Stimulated activated naive CD8-positive, alpha-beta T cell treated with anti-CD3 and anti-CD28 coated beads, Interleukin-15, Interleukin-2, amounts not matched to agents 100 ng/mL and 50 ng/mL, for 24 hours (primary cell): ENCODE measurements at regions not wholly inside any gene's neighbourhood (a gene's known extent, or its start where the extent isn't known, plus 50 kb on each side); places are given as distances from the start of the nearest gene placed in this dataset.

Experiments
- H3K27ac Mint-ChIP-seq: one replicate; pipeline ENCODE4 v1.8.0; 2021; ENCODE audit warnings: mild to moderate bottlenecking, mixed read lengths
- H3K27me3 Mint-ChIP-seq: one replicate; pipeline ENCODE4 v1.8.0; 2021; ENCODE audit warnings: mixed read lengths
- H3K36me3 Mint-ChIP-seq: one replicate; pipeline ENCODE4 v1.8.0; 2021; ENCODE audit warnings: low read depth, mixed read lengths
- H3K4me1 Mint-ChIP-seq: one replicate; pipeline ENCODE4 v1.8.0; 2021; ENCODE audit warnings: low read depth, mixed read lengths
- H3K4me3 Mint-ChIP-seq: one replicate; pipeline ENCODE4 v1.8.0; 2021; ENCODE audit warnings: mild to moderate bottlenecking, mixed read lengths
- H3K9me3 Mint-ChIP-seq: one replicate; pipeline ENCODE4 v1.8.0; 2021; ENCODE audit warnings: mixed read lengths

DNA sequence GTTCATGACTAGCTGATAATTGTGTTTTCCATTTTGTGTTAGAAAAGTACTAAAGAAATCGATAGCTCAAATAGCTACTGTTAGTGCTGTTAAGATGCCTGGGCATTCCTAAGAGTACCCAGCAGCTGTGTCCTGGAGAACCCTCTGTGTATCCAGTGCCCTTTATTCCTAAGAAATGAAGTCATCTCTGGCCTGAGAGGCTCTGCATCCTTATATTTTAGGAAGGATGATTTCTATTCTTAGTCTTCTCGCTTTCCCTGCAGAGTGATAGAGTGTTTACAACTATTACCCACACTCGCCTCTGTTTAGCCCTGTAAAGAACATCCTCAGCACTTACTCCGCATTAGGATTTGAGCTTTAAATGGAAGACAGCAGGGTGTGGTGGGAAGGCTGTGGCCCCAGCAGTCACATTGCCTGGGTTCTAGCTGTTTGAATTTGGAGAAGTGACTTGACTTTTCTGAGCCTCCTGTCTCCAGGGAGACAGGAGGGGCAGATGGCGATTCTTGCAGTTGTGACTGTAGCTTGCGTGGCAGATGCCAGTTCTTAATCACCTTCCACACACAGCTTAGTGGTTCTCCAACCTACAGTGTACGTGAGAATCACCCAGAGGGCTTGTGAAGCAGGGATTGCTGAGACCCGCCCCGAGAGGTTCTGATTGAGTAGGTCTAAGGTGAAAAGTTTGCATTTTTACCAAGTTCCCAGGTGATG is 177.2 kb upstream of the PITX1 start:
- H3K27me3 Mint-ChIP-seq: peaks cover 9% of the 10 kb centered on the region
- H3K9me3 Mint-ChIP-seq: no peaks in the 10 kb centered on the region
- no peak overlapping the region for H3K4me3 Mint-ChIP-seq
- no peaks in the 10 kb centered on the region for H3K36me3 Mint-ChIP-seq
- no peaks in the 10 kb centered on the region for H3K4me1 Mint-ChIP-seq
- no peak overlapping the region for H3K27ac Mint-ChIP-seq

DNA sequence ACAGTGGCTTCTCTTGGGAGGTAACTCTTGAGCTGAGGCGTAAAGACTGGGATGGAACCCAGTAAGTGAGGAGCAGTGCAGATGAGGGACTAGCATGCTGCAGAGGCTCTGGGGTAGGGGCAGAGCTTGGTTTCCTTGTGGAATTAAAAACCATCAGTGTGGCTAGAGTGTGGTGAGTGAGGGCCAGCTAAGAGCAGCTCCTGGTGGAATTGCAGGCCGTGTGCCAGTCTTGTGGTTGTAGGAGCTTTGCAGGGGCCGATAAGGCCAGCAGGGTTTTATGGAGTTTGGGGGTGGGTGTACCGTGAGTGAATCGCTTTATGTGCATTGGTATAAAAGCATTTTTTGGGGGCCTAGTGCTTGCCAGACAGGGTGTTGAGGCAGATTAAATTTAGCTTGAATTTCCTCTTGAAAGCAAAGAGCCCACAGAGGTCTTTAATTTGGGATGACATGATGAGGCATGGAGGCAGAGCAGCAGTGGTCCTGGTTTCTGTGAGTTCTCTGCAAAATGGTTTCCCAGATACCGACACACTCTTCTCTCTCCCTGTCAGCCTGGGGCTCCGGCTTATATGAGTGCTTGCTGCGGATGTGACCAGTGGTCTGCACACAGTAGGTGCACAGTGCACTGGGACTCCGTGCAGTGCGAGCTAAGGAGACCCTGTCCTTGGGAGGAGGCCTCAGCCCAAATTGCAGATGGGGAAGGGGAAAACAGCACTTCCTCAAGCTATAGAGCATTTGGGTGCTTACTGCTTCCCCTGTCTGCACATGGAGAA is 176.4 kb upstream of the PITX1 start:
- no peaks in the 10 kb centered on the region for H3K36me3 Mint-ChIP-seq
- no peak overlapping the region for H3K4me3 Mint-ChIP-seq
- H3K9me3 Mint-ChIP-seq: no peaks in the 10 kb centered on the region
- peaks cover 9% of the 10 kb centered on the region for H3K27me3 Mint-ChIP-seq
- no peaks in the 10 kb centered on the region for H3K4me1 Mint-ChIP-seq
- H3K27ac Mint-ChIP-seq: no peak overlapping the region

DNA sequence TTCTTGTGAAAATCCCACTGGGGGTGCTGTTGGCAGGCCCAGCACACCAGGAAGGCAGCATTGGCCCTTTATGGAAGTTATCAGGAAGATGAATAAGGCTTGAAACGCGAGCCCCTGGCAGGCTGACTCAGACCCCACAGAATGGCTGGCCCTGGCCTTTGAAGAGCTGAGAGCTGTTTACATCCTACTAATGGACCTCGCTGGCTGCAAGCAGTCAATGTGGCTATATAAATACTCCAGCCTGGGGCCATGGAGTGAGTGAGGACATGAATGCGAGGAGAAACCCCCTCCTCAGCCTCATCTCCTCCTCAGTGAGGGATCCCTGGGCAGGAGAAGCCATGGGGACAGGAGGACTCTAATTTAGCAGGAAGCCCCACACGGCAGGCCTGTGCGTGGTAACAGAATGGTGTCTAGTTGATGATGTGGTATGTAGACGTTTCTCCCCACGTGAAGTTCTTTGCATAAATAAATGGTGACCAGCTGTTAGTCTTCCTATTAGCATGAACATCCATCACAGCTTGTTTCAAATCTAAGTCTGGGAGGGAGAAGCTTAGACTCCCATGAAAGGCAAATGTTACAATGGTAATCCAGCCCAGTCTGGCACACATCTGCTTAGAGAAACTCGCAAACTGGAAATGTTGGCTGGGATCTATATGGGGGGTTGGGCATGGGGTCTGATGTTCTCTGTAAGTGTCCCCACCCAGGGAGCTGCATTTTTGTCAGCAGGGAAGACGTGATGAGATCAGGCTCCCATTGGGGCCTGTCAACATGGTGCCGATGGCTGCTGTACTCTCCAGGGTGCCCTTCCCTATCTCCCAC is 175.1 kb upstream of the PITX1 start:
- Mint-ChIP-seq H3K9me3 (peaks cover under 1% of the 10 kb centered on the region), H3K4me1 (no peaks in the 10 kb centered on the region), H3K27me3 (peaks cover 11% of the 10 kb centered on the region), H3K27ac (no peak overlapping the region), H3K4me3 (no peak overlapping the region), H3K36me3 (no peaks in the 10 kb centered on the region)

DNA sequence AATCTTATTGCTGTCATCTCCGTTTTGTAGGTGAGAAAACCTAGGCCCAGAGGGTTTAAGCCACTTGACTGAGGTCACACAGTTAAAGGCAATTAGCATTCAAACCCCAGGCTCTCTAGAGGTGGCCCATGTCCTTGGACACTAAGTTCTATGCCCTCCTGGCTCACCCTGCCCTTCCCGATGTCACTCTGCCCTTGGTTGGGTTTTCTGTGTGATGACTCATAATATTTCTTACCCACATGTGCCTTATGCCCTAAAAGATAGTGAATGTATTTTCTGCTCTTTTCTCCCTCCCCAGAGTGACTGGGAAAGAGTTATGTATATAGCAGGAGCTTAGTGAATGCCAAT is 174.5 kb upstream of the PITX1 start:
- no peak overlapping the region for H3K27ac Mint-ChIP-seq
- peaks cover 6% of the 10 kb centered on the region for H3K9me3 Mint-ChIP-seq
- no peaks in the 10 kb centered on the region for H3K4me1 Mint-ChIP-seq
- H3K36me3 Mint-ChIP-seq: no peaks in the 10 kb centered on the region
- peaks cover 16% of the 10 kb centered on the region for H3K27me3 Mint-ChIP-seq
- H3K4me3 Mint-ChIP-seq: no peak overlapping the region

DNA sequence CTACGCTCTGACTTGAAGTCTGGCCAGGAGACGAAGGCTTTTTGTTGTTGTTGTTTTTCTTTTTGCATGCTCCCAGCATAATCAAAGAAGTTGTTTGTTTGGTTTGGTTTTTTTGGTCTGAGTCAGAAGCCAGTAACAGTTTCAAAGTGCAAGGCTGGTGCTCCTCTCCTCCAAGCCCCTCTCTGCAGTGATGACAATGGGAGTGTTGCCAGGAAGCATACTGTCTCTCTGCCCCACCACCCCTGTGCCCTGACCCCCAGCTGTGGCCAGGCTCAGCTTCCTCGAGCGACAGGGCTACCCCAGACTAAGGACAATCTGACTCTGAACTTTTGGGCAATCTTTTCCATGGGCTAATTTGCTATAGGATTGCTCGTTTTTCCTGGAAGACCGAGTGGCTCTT is 173.8 kb upstream of the PITX1 start:
- peaks cover 4% of the 10 kb centered on the region for H3K36me3 Mint-ChIP-seq
- H3K27ac Mint-ChIP-seq: no peak overlapping the region
- H3K4me1 Mint-ChIP-seq: no peaks in the 10 kb centered on the region
- H3K4me3 Mint-ChIP-seq: no peak overlapping the region
- peaks cover 11% of the 10 kb centered on the region for H3K9me3 Mint-ChIP-seq
- peaks cover 20% of the 10 kb centered on the region for H3K27me3 Mint-ChIP-seq

DNA sequence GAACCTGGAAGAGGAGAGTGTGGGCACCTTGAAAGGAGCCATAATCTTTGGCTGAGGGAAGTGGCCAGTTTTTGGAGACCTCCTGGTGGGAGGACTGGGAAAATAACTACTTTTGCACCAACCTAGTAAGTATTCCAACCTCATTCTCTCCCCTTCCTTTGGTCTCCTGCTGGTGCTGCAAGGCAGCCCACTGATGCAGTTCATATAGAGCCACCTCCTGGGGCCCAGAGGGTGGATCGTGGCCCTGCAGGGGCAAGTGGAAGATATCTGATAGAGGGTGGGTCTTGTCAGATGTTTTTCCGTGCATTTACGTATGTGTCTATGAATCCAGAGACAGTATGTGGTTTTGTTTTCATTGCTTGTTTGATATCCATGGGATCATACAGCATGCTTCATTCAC is 172.8 kb upstream of the PITX1 start:
- Mint-ChIP-seq H3K9me3 (peaks cover 17% of the 10 kb centered on the region), H3K4me3 (no peak overlapping the region), H3K36me3 (peaks cover 8% of the 10 kb centered on the region)

DNA sequence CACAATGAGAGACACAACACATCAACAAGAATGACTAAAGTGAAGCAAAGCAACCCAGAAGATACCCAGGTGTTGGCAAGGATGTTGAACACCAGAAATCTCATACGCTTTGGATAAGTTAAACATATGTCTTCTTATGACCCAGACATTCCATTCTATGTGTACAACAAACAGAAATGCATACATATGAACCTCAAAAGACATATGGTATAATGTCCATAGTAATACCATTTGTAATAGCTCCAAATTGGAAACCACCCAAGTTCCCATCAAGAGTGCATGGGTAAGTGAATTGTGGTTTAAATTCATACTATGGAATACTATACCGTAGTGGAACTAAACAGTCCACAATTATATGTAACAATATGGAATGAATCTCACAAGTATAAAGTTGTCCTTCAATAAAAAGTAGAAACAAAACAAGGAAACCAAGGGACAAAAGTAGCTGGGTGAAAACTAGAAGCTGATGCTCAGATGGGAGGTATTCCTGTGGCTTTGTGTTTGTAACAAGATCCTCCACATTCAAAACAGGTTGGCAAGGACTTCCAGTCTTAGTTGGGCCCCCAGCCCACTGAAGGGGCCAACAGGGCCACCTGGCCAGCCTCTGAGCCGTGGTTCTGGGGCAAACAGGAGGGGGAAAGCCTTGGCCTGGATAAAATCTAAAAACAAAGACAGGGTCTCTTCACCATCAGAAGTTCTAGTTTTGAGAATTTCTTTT is 171.8 kb upstream of the PITX1 start:
- Mint-ChIP-seq H3K4me3 (no peak overlapping the region), H3K4me1 (no peaks in the 10 kb centered on the region), H3K9me3 (peaks cover 17% of the 10 kb centered on the region), H3K27me3 (peaks cover 30% of the 10 kb centered on the region), H3K36me3 (peaks cover 8% of the 10 kb centered on the region), H3K27ac (no peak overlapping the region)

More for the DNA sequence above, 172.8 kb upstream of the PITX1 start:
- peaks cover 30% of the 10 kb centered on the region for H3K27me3 Mint-ChIP-seq
- no peak overlapping the region for H3K27ac Mint-ChIP-seq
- H3K4me1 Mint-ChIP-seq: no peaks in the 10 kb centered on the region

DNA sequence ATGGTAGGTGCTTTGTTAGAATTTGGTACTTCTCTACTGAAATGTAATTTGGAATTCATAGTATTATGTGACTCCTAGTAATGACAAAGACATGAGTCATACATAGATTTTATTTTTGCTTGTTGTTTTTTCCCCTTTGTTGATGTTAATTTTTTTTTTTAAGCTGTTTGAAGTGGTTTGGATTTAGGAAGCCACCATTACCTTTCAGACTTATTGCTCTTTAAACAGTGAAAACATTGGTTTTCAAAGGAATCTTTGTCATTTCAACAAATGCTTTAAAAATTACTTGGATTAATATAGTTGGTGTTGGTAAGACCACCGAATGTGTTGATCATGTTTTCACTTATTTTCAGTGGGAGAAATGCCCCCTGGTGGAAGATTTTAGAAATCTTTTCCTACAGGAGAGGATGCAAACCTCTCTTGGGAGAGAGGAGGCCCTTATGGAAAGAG is 170.1 kb upstream of the PITX1 start:
- Mint-ChIP-seq H3K36me3 (peaks cover 8% of the 10 kb centered on the region), H3K4me3 (no peak overlapping the region), H3K27ac (no peak overlapping the region), H3K4me1 (no peaks in the 10 kb centered on the region), H3K9me3 (peaks cover 17% of the 10 kb centered on the region), H3K27me3 (peaks cover 31% of the 10 kb centered on the region)

DNA sequence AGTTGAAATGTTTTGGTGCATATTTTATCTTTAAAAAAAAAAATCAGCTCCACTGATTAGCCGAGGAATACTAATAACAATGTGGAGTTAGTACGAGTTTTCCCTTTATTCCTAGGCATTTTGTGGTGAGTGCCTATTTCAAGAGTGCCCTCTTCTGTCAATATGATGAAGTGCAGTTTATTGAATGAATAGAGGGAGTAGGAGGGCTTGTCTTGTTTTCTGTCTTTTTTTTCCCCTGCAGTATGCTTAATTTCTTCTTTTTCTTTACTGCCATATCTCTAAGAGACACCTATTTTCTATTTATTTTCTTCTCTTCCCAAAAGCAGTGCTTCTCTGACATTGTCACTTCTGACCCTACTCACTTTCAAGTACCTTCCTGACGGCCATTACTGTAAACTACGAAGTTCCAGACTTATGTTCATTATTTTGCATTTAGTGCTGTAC is 169.6 kb upstream of the PITX1 start:
- H3K27me3 Mint-ChIP-seq: peaks cover 36% of the 10 kb centered on the region
- H3K9me3 Mint-ChIP-seq: peaks cover 17% of the 10 kb centered on the region
- no peak overlapping the region for H3K4me3 Mint-ChIP-seq
- no peaks in the 10 kb centered on the region for H3K4me1 Mint-ChIP-seq
- H3K27ac Mint-ChIP-seq: no peak overlapping the region
- H3K36me3 Mint-ChIP-seq: peaks cover 8% of the 10 kb centered on the region

DNA sequence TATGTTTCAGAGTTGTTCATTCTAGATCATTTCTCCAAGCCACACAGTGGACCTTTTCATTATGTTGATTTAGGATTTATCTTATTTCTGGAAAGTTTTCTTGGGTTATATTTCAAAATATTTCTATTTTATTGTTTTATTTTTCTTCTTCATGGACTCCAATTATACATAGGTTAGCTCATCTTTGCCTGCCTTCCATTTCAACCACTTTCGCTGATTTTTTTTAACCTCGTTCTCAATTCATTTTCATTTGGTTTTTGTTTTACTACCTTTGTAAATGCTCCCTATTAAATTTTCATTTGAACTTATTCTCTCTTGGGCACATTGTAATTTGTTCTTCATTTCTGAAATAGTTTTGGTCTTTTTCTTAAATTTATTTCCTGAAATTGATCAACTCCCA is 169.0 kb upstream of the PITX1 start:
- H3K27ac Mint-ChIP-seq: no peak overlapping the region
- peaks cover 17% of the 10 kb centered on the region for H3K9me3 Mint-ChIP-seq
- no peak overlapping the region for H3K4me3 Mint-ChIP-seq
- H3K27me3 Mint-ChIP-seq: peaks cover 39% of the 10 kb centered on the region
- no peaks in the 10 kb centered on the region for H3K4me1 Mint-ChIP-seq
- peaks cover 8% of the 10 kb centered on the region for H3K36me3 Mint-ChIP-seq

DNA sequence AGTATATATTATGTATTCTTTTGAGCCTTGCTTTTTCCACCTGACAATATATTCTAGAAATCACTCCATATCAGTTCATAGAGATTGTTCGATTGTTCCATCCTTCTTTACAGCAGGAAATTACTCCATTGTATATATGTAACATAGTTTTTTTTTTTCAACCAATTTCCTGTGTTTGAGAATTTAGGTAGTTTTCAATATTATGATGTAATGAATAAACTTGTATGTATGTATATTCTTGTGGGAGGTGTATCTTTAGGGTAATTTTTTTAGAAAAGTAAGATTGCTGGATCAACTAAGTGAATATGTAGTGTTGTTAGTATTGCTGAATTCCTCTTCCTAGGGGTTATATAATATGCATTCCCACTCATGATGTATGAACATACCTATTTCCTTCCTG is 165.9 kb upstream of the PITX1 start:
- peaks cover 8% of the 10 kb centered on the region for H3K36me3 Mint-ChIP-seq
- H3K4me1 Mint-ChIP-seq: no peaks in the 10 kb centered on the region
- no peak overlapping the region for H3K27ac Mint-ChIP-seq
- peaks cover 17% of the 10 kb centered on the region for H3K9me3 Mint-ChIP-seq
- H3K4me3 Mint-ChIP-seq: no peak overlapping the region
- peaks cover 46% of the 10 kb centered on the region for H3K27me3 Mint-ChIP-seq

DNA sequence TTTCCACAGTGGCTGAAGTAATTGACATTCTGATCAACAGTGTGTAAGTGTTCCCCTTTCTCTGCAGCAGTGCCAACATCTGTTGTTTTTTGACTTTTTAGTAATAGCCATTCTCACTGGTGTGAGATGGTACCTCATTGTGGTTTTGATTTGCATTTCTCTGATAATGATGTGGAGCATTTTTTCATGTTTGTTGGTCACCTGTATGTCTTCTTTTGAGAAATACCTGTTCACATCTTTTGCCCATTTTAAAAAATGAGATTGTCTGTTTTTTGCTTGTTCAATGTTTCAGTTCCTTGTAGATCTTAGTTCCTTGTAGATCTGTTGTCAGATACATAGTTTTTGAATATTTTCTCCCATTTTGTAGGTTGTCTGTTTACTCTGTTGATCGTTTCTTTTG is 162.5 kb upstream of the PITX1 start:
- Mint-ChIP-seq H3K27me3 (peaks cover 40% of the 10 kb centered on the region), H3K9me3 (no peaks in the 10 kb centered on the region), H3K36me3 (no peaks in the 10 kb centered on the region), H3K4me1 (no peaks in the 10 kb centered on the region), H3K4me3 (no peak overlapping the region), H3K27ac (no peak overlapping the region)

DNA sequence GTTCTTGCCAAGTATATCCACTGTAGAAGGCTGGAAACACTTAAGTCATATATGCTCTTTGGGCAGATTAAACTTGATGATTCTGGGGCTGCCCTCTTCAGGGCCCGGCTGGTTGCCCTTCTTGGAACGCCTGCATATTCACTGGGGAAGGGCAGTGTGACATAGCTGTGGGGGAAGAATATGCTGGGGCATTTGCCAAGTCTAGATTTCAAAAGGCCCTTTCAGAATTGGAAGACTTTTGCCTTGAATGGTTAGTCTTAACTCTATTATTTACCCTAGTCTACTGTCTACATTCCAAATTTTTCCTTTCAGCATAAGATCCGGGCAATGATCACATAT is 161.2 kb upstream of the PITX1 start:
- H3K9me3 Mint-ChIP-seq: no peaks in the 10 kb centered on the region
- H3K27ac Mint-ChIP-seq: no peak overlapping the region
- H3K36me3 Mint-ChIP-seq: no peaks in the 10 kb centered on the region
- no peak overlapping the region for H3K4me3 Mint-ChIP-seq
- H3K4me1 Mint-ChIP-seq: peaks cover 7% of the 10 kb centered on the region
- H3K27me3 Mint-ChIP-seq: peaks cover 50% of the 10 kb centered on the region

DNA sequence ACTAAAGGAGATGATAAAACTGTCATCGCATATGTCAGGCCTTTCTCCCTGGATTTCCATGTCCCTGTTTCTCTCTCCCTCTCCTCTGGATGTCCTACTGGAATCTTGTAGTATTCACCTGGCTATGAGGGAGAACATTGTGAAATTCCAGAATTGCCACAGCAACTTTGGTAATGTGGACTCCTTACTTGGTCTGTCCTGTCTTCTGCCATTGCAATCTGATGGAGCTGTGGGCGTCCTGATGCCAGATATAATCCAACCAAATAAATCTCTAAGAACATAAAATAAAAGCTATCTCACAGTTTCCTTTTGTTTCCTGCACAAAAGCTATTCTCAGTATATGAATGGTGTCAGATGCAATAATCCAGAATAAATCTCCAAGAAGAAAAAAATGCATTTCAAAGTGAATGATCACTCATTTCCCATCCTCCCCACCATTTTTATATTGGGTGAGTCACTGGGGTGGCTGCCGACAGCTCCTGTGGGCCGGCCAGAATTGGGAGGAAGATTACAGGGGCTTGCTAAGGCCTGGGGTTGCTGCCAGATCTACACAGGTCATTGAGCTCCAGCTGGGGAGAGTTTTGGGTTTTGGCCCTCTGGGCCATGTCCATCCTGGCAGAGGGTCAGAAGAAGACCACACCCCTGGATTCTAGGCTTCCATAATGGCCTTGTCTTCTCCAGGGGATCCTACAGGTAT is 160.7 kb upstream of the PITX1 start:
- Mint-ChIP-seq H3K27me3 (peaks cover 50% of the 10 kb centered on the region), H3K4me3 (no peak overlapping the region), H3K36me3 (no peaks in the 10 kb centered on the region), H3K27ac (no peak overlapping the region), H3K9me3 (no peaks in the 10 kb centered on the region), H3K4me1 (peaks cover 7% of the 10 kb centered on the region)
